Smooth muscle cell (in vitro differentiated cells): ENCODE measurements at regions not wholly inside any gene's neighbourhood (a gene's known extent, or its start where the extent isn't known, plus 50 kb on each side); places are given as distances from the start of the nearest gene placed in this dataset.

Source experiments
- DNase-seq: peaks from one replicate; lab custom pipeline; 2025; ENCODE audit not compliant: unreplicated experiment; lab: John Stamatoyannopoulos, UW
- H2AFZ ChIP-seq: fragments of 200-600 bp; sonication (generic); 2 replicates; pipeline ENCODE4 v1.6.0; 2016; ENCODE audit warnings: antibody characterized with exemption, low read depth, mild to moderate bottlenecking
- H3F3A ChIP-seq: fragments of 200-600 bp; sonication (generic); 2 replicates; pipeline ENCODE4 v1.6.0; 2017; ENCODE audit warnings: antibody characterized with exemption, low read depth
- H3K27ac ChIP-seq: fragments of 200-600 bp; sonication (generic); 2 replicates; pipeline ENCODE4 v1.5.1; 2016; ENCODE audit warnings: low read depth, mild to moderate bottlenecking
- H3K27me3 ChIP-seq: fragments of 200-600 bp; sonication (generic); 2 replicates; pipeline ENCODE4 v1.6.1; 2016; ENCODE audit warnings: low read depth, mild to moderate bottlenecking
- H3K36me3 ChIP-seq: fragments of 200-600 bp; sonication (generic); 2 replicates; pipeline ENCODE4 v1.5.1; 2016; ENCODE audit warnings: low read depth
- H3K4me1 ChIP-seq: fragments of 200-600 bp; sonication (generic); 2 replicates; pipeline ENCODE4 v1.5.1; 2016; ENCODE audit warnings: low read depth
- H3K4me2 ChIP-seq: fragments of 200-600 bp; sonication (generic); 2 replicates; pipeline ENCODE4 v1.6.0; 2016; ENCODE audit warnings: mild to moderate bottlenecking
- H3K4me3 ChIP-seq: fragments of 200-600 bp; sonication (generic); 2 replicates; pipeline ENCODE4 v1.5.1; 2016; ENCODE audit warnings: mild to moderate bottlenecking
- H3K79me2 ChIP-seq: fragments of 200-600 bp; sonication (generic); 2 replicates; pipeline ENCODE4 v1.6.0; 2016; ENCODE audit warnings: low read depth, mild to moderate bottlenecking
- H3K9ac ChIP-seq: fragments of 200-600 bp; sonication (generic); 2 replicates; pipeline ENCODE4 v1.6.0; 2016; ENCODE audit warnings: low read depth
- H3K9me3 ChIP-seq: fragments of 200-600 bp; sonication (generic); replicated peaks from 2 replicates; pipeline ENCODE4 v1.5.1; 2016; ENCODE audit warnings: low read depth
- H4K20me1 ChIP-seq: fragments of 200-600 bp; sonication (generic); 2 replicates; pipeline ENCODE4 v1.6.0; 2016; ENCODE audit warnings: low read depth
- WGBS: methylation state at CpG from one replicate; pipeline ENCODE4 v1.1.7; 2016; ENCODE audit warnings: low lambda C conversion rate; 5-methylcytosine and 5-hydroxymethylcytosine counted together
- TF ChIP-seq, protein P1 (sequence below): fragments of 200-600 bp; sonication (generic); IDR thresholded peaks from 2 replicates; pipeline ENCODE4 v1.5.1; 2017; ENCODE audit warnings: borderline replicate concordance, mild to moderate bottlenecking, antibody characterized with exemption; ENCODE audit not compliant: insufficient read depth, poor library complexity, severe bottlenecking

DNA sequence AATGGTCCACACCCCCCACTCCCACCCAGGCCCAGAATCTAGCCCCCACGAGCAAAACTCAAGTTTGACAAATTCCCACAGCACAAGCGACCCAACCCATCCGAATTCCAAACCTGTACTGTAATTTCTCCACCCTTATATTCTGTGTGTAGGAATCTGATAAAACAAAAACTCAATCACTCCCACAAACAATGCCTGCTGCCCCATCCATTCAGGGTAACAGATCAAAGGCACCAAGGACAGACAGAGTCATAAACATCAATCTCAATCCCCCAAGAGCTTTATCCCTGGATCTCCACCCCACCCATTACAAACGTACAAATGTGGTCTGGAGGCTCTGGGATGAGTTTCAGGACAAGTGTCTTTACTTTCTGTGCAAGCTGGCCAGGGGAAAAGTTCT is 157.8 kb downstream of the AXIN2 start:
- Histone ChIP-seq H4K20me1 (no peaks in the 10 kb centered on the region), H3K79me2 (no peaks in the 10 kb centered on the region), H3K9me3 (no peaks in the 10 kb centered on the region), H3K4me3 (no peak overlapping the region), H3K4me2 (no peak overlapping the region), H2AFZ (no peak overlapping the region), H3K36me3 (no peaks in the 10 kb centered on the region), H3K27me3 (no peaks in the 10 kb centered on the region), H3K9ac (no peak overlapping the region), H3K27ac (no peak overlapping the region), H3K4me1 (no peaks in the 10 kb centered on the region), H3F3A (no peaks in the 10 kb centered on the region)
- DNase-seq = no peak
- WGBS = 56% methylated on average over 4 of the region's 4 CpGs
- TF ChIP-seq, protein P1, sequence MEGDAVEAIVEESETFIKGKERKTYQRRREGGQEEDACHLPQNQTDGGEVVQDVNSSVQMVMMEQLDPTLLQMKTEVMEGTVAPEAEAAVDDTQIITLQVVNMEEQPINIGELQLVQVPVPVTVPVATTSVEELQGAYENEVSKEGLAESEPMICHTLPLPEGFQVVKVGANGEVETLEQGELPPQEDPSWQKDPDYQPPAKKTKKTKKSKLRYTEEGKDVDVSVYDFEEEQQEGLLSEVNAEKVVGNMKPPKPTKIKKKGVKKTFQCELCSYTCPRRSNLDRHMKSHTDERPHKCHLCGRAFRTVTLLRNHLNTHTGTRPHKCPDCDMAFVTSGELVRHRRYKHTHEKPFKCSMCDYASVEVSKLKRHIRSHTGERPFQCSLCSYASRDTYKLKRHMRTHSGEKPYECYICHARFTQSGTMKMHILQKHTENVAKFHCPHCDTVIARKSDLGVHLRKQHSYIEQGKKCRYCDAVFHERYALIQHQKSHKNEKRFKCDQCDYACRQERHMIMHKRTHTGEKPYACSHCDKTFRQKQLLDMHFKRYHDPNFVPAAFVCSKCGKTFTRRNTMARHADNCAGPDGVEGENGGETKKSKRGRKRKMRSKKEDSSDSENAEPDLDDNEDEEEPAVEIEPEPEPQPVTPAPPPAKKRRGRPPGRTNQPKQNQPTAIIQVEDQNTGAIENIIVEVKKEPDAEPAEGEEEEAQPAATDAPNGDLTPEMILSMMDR = no peak

DNA sequence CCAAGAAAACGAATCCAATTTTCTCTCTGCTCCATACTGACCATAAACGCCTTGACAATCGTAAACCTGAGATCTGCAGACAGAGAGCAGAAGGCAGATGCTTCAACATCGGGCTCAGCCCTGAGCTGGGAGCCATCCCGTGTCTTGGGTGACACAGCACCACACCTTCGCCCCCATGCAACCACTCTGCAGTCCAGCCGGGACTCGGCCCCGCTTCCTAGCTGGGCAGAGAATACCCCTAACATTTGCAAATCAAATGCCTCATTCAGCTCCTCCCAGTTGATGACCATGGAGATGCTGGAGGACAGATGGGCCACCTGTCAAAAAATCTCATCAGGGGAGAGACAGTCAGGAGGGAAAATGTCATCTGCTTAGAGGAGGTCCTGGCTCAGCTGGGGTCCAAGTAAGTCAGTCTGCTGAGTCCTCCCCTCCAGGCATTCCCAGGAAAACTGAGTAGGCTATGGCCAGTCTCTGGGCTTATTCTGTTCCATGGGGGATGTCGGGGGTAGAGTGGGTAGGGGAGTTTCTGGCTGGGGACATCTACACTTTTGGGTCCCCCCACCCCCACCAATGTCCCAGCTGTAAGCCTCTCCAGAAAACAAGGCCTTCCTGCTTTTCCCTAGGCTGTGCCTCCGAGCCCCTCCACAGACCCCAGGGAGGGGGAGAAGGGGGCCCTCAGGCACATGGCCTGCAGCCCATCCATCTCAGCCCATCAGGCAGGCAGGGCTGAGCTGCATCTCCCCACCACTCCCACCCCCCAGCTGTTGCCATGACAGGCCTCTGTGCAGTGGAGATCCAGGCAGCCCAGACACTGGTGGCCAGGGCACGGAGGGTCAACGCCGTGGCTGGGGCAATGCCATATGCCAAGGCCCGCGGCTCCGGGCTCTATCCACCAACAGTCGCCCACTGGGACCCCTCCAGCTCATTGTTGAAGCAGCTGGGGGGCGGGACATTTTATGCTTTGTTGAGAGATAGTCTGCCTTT is 158.6 kb downstream of the AXIN2 start:
- H3K27me3 ChIP-seq = no peaks in the 10 kb centered on the region
- H3K79me2 ChIP-seq = no peaks in the 10 kb centered on the region
- 92% methylated on average over 19 of the region's 19 CpGs for WGBS
- no peak overlapping the region for H2AFZ ChIP-seq
- no peaks in the 10 kb centered on the region for H3K9me3 ChIP-seq
- DNase-seq = no peak
- H3F3A ChIP-seq = no peaks in the 10 kb centered on the region
- no peaks in the 10 kb centered on the region for H4K20me1 ChIP-seq
- no peak overlapping the region for H3K27ac ChIP-seq
- TF ChIP-seq, protein P1 = no peak
- H3K36me3 ChIP-seq = no peaks in the 10 kb centered on the region
- no peak overlapping the region for H3K9ac ChIP-seq
- no peak overlapping the region for H3K4me2 ChIP-seq
- H3K4me3 ChIP-seq = no peak overlapping the region
- no peaks in the 10 kb centered on the region for H3K4me1 ChIP-seq

DNA sequence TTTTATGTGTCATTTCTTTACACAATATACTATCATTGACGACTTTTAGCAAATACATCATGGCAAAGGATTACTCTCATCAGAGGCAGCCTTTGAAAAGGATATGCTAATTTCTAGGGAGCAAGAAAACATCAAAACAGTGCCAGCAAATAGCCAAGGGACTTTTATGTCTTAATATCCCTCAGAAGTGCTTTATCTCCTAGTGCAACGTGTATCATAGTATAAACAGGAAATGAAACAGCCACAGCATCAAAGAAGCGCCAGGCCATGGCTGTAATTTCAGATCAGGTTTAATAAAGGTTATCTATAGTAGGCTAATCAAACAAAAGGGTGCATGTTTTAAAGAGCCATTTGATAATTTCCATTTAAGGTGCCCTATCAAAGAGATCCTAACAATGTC is 159.9 kb downstream of the AXIN2 start:
- Histone ChIP-seq H3K27me3 (no peaks in the 10 kb centered on the region), H3K79me2 (no peaks in the 10 kb centered on the region), H3K9me3 (no peaks in the 10 kb centered on the region), H3K4me2 (no peak overlapping the region), H3K4me3 (no peak overlapping the region), H3K4me1 (no peaks in the 10 kb centered on the region), H3F3A (no peaks in the 10 kb centered on the region), H4K20me1 (no peaks in the 10 kb centered on the region), H3K27ac (no peak overlapping the region), H3K36me3 (no peaks in the 10 kb centered on the region), H2AFZ (no peak overlapping the region), H3K9ac (no peak overlapping the region)
- TF ChIP-seq, protein P1 = no peak
- DNase-seq = no peak
- WGBS = 30% methylated on average over 3 of the region's 3 CpGs
